Sigmoid colon (tissue), 4 donors: ENCODE measurements at regions not wholly inside any gene's neighbourhood (a gene's known extent, or its start where the extent isn't known, plus 50 kb on each side); places are given as distances from the start of the nearest gene placed in this dataset.

ENCODE experiments used
- POLR2A ChIP-seq, 2 donors: fragments of 450-650 bp; IDR thresholded peaks; one replicate each; pipeline ENCODE4 v1.6.1; 2016; ENCODE audit warnings: antibody characterized with exemption in 2 of 2, mild to moderate bottlenecking in 2 of 2, moderate library complexity in 2 of 2
- POLR2AphosphoS5 ChIP-seq, 4 donors: sonication (generic); formaldehyde crosslinking; IDR thresholded peaks; one replicate each; pipeline ENCODE4 v1.6.1; 2017; ENCODE audit warnings: antibody characterized with exemption in 4 of 4
- TF ChIP-seq, protein P1 (sequence below), 4 experiments: fragments of 450-650 bp in 3 of 4; fragments of 200-600 bp in 1 of 4; IDR thresholded peaks; one replicate each; pipeline ENCODE4 v1.5.1; 2016 to 2019; ENCODE audit warnings: antibody characterized with exemption in 4 of 4, mild to moderate bottlenecking in 3 of 4, moderate library complexity in 2 of 4

DNA sequence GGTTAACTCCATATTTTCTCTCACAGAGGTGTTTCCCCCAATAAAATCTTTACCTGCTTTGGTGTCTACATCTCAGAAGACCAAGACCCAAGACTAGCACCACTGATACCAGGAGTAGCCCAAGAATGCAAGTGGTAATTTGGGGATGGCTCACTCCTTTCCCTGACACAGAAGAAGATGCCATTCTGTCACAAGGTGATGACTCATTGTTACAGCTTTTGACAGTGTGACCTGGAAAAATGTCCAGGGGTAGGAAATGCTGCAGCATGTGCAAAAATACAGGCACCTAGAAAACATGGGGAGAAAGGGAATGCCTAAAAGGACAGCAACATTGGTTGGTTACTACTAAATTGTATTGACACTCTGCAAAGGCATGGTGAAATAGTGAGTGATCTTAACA is 254.0 kb upstream of the GJE1 start:
- TF ChIP-seq, protein P1, sequence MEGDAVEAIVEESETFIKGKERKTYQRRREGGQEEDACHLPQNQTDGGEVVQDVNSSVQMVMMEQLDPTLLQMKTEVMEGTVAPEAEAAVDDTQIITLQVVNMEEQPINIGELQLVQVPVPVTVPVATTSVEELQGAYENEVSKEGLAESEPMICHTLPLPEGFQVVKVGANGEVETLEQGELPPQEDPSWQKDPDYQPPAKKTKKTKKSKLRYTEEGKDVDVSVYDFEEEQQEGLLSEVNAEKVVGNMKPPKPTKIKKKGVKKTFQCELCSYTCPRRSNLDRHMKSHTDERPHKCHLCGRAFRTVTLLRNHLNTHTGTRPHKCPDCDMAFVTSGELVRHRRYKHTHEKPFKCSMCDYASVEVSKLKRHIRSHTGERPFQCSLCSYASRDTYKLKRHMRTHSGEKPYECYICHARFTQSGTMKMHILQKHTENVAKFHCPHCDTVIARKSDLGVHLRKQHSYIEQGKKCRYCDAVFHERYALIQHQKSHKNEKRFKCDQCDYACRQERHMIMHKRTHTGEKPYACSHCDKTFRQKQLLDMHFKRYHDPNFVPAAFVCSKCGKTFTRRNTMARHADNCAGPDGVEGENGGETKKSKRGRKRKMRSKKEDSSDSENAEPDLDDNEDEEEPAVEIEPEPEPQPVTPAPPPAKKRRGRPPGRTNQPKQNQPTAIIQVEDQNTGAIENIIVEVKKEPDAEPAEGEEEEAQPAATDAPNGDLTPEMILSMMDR (IDR thresholded peaks at IDR 0.05): no peak
- no peak for TF ChIP-seq POLR2A (IDR thresholded peaks at IDR 0.05)
- no peak for TF ChIP-seq POLR2AphosphoS5 (IDR thresholded peaks at IDR 0.05)
